ENCODE measurements at regions not wholly inside any gene's neighbourhood (a gene's known extent, or its start where the extent isn't known, plus 50 kb on each side); places are given as distances from the start of the nearest gene placed in this dataset.

- no peak for DNase-seq (ENCODE audit: low spot score)
- FAIRE-seq: no peak
Observed at GRCh38 chr1:219279017-219279770, 105.5 kb downstream of the LYPLAL1 start.

DNA sequence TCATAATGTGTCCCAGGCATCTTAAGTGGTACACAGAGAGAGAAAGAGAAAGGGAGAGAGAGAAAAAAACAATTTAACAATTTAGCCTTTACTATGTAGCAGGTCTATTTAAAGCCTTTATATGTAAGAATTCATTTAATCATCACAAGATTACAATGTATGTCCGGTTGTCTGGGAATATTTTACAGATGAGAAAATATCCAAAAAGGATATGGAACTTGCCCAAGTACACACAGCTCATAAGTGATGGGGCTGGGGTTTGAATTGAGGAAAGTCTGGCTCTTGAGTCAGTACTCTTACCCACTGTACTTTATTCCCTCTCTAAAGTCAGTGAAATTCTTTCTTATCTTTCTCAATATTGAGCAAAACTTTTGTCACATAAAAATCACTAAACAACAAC is 104.6 kb downstream of the LYPLAL1 start:
- FAIRE-seq: no peak
- DNase-seq (ENCODE audit: low spot score): no peak

- DNase-seq (ENCODE audit: low spot score): no peak
- no peak for FAIRE-seq
Observed at GRCh38 chr1:219277304-219278105, 103.8 kb downstream of the LYPLAL1 start.

DNA sequence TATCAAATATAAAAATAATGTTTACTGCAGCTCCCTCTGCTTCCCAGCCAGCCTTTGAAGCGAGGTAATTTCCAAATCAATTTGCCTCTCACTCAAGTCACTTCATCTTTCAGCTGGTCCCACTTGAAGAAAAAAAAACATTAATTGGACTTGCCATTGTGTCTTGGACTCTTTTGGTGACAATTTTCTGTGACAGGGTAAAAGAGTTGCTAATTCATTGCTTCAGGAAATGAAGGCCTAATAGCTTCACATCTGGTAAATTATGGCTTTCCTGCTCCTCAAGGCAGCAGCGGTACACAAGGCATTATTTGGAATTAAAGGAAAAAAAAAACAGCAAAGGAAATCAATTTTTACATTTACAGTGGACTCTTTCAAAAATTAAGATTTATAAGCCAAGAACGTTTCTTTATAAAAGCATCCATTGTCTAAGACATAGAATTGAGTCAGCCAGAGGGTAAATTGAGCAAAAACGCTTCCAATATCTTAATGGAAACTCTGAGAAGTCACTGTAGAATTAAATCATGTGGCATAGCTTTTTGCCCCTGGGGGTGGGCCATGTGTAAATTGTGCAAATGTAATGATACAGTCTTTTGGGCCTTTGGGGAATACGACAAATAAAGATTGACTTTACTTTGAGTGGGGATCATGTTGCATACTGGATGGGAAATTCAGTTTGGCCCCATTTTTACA is 102.5 kb downstream of the LYPLAL1 start:
- no peak for DNase-seq (ENCODE audit: low spot score)

GRCh38 chr1:219273088-219273686 is 99.5 kb downstream of the LYPLAL1 start:
- DNase-seq (ENCODE audit: low spot score): no peak

More for the DNA sequence above, 102.5 kb downstream of the LYPLAL1 start:
- FAIRE-seq: no peak

DNA sequence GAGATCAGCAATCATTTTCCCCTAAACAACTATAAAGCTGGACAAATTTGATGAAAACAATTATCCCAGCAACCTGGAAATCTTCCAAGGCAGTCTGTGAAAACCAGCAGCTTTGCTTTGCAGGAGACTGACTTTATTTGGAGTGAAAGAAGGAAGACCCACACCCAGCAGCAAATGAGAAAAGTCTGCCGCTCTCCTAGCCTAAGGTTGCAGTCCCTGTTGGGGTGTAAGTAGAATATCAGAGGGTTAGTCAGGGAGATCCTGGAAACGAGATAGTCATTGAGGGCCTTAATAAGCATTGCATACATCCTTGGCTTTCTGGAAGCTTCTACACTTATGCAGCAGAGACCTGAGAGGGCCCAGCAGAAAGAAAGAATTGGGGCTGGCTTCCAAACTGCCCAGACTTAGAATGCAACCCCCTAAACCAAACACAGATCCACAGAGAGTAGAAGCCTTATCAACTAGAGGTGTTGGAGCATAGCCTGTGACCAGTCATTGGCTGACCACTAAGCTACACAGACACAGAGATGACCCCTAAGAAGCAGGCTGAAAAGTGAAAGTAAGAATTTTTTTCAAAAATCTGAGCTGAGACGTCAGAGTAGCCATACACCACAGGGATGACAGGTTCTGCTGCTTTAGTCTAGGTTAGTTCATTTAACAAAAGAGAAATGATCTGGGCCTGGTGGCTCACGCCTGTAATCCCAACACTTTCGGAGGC is 98.3 kb downstream of the LYPLAL1 start:
- DNase-seq (ENCODE audit: low spot score): no peak
- no peak for FAIRE-seq

More at GRCh38 chr1:219273088-219273686, 99.5 kb downstream of the LYPLAL1 start:
- no peak for FAIRE-seq

- FAIRE-seq (no peak), DNase-seq (ENCODE audit: low spot score) (no peak)
Observed at GRCh38 chr1:219269171-219269570, 95.5 kb downstream of the LYPLAL1 start.

DNA sequence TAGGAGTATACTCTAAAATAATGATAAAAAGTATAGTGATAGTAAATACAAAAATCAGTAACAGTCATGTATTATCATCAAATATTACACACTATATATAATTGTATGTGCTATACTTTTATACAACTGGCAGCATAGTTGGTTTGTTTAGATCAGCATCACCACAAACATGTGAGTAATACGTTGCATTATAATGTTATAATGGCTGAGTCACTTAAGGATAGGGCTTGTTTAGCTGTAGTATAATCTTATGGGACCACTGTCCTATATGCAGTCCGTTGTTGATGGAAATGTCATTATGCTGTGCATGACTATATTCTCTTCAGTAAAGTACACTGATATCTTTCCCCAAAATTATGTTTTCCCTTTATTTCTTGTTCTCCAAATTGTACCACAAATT is 92.8 kb downstream of the LYPLAL1 start:
- no peak for FAIRE-seq
- no peak for DNase-seq (ENCODE audit: low spot score)

DNA sequence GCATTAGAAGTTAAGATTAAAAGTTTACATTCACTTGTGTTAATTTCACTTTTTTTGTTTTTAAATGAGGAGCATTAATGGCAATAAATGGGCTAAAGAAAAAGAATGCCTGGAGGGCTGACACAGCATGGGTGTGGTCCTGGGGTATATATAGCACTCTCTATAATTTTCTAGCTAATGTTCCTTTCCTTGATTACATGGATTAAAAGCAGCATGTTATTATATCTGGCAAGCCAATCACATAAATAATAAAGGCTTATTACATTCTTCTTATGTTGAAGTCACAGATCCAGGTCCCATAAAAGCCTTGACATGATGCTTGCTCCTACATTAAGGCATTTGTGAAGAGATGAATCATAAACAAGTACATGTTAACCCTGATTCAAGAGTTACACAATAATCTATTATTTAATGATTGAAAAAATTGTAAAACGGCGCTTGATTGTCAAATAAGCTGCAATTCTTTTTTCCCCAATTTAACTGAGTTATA is 91.4 kb downstream of the LYPLAL1 start:
- FAIRE-seq: no peak
- DNase-seq (ENCODE audit: low spot score): no peak

GRCh38 chr1:219264561-219264960 is 90.9 kb downstream of the LYPLAL1 start:
- DNase-seq (ENCODE audit: low spot score) (no peak), FAIRE-seq (no peak)

All from urothelium cell line (cell line).